GM23248 (cell line): ENCODE measurements at regions not wholly inside any gene's neighbourhood (a gene's known extent, or its start where the extent isn't known, plus 50 kb on each side); places are given as distances from the start of the nearest gene placed in this dataset.

Experiments
- EZH2 ChIP-seq: fragments of 200-600 bp; sonication (generic); IDR thresholded peaks from 2 replicates; pipeline ENCODE4 v1.6.1; 2018; ENCODE audit warnings: antibody characterized with exemption, mild to moderate bottlenecking; ENCODE audit not compliant: insufficient read depth, poor library complexity, severe bottlenecking
- EZH2phosphoT487 ChIP-seq: fragments of 200-600 bp; sonication (generic); IDR thresholded peaks from 2 replicates; pipeline ENCODE4 v1.6.1; 2018; ENCODE audit warnings: antibody characterized with exemption, moderate library complexity, mild to moderate bottlenecking, low read depth; ENCODE audit not compliant: insufficient read depth

DNA sequence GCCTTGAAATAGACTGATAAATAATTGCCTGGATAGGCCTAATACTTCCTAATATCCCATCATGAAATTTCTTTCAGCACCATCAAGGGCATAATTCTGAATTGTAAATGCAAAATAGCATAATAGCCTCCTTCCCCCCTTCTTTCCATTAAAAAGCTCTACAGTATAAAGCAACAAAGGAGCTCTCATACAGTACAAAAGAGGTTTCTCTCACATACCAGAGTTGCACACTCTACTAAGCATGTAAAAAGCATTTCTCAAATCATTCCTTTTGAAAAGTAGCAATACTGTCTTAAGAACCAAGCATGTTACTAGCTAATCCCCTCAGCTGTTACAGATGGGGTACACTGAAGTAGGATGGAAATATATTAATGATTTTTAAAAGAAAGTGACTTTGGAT is 509.0 kb downstream of the KLHL13 start:
- TF ChIP-seq EZH2 (no peak), EZH2phosphoT487 (no peak)
